ENCODE measurements at regions not wholly inside any gene's neighbourhood (a gene's known extent, or its start where the extent isn't known, plus 50 kb on each side); places are given as distances from the start of the nearest gene placed in this dataset.

DNA sequence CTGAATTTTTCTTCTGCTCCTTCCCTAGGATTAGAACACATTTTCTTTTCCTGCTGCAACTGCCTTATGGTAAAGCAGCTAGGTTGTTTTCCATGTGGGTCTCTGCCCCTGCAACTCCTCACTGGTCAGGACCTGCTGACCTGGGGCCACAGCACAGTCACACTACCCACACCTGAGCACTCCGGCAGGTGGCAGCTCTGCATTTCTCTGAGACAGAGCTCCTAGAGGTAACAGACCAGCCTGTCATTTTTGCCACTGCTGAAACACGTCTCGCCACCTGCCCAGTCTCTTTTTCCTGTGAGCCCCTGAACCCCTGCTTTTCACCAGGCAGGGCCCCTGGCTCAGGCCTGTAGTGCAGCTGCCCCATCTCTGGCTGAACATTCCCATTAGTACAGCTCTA lies 609.6 kb downstream of the HINT1 start:
- TF ChIP-seq POLR2A (IDR thresholded peaks at IDR 0.05; ENCODE audit: low read depth, low read length) (no peak), TAF1 (IDR thresholded peaks at IDR 0.05; ENCODE audit: low read depth, low read length) (no peak)
